Heart left ventricle (tissue), 13 donors: ENCODE measurements at regions not wholly inside any gene's neighbourhood (a gene's known extent, or its start where the extent isn't known, plus 50 kb on each side); places are given as distances from the start of the nearest gene placed in this dataset.

Experiments used
- POLR2A ChIP-seq, 2 donors: fragments of 450-650 bp; IDR thresholded peaks; one replicate each; pipeline ENCODE4 v1.6.1; 2017; ENCODE audit warnings: antibody characterized with exemption in 2 of 2, mild to moderate bottlenecking in 2 of 2, moderate library complexity in 2 of 2
- TF ChIP-seq, protein P1 (sequence below), 12 donors: fragments of 200-600 bp; sonication (generic) in 4 of 12; IDR thresholded peaks; one replicate each; pipeline versions ENCODE4 v1.5.0 to v1.8.0; 2018 to 2022; ENCODE audit warnings: antibody characterized with exemption in 12 of 12, mild to moderate bottlenecking in 5 of 12
- donor health status: ischemic (EF 13 %, LVEDD 7.1; RV severe dilation, severe dysfunction).
- donor health status: DM: no; HTN: yes; CAD: no.
- donor health status: DM: no; HTN: no; CAD: no.
- donor health status: ischemic (EF 25% LVEDD 6.9; RV normal size, moderate dysfunction).
- donor health status: ischemic (EF 25% LVEDD 5.7; RV mildly dilated, moderate dysfunction).
- donor health status: ischemic (EF 35%, LVEDD 5.7; RV mildly dilated, moderate dysfunction).
- donor health status: nonischemic (EF 11% LVEDD 7.7; RV severe dilation, severe dysfunction).
- donor health status: DM: yes; HTN: yes; CAD: no.
- donor health status: PGD.
- donor health status: ischemic (EF 29% LVEDD 5.4; RV normal size, mild dysfunction).
- donor health status: nonischemic (EF 23%, LVEDD 6.1; RV moderate dilation, normal function).

DNA sequence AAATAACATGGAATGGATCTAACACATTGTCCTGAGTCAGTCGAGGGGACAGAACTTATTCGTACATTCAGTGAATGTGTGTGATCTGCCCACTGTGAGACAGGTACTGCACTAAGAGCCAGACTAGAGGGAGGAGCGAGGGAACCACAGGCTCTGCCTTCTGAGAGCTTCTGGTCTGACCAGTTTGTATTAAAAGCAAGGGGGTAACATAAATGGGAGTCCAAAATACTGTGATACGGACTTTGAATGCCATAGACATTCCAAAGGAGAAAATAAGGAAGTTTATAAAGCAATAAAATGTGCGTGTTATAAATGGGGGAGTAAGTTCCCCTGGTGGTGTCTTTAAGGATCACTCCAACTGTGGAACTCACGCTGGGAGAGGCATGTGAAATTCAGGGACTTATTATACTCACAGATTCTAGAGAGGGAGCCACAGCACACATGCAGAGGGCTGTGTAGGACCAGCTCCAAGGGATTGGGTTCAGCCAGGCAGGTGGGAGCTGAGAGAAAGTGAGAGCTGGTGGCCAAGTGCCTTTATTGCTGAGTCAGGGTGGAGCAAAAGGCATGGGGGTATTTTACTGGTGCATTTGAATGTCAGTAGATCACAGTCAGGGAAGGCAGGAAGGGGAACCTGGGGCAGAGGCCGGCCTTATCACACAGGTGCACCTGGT, 186.5 kb upstream of the WWC1 start:
- TF ChIP-seq, protein P1, sequence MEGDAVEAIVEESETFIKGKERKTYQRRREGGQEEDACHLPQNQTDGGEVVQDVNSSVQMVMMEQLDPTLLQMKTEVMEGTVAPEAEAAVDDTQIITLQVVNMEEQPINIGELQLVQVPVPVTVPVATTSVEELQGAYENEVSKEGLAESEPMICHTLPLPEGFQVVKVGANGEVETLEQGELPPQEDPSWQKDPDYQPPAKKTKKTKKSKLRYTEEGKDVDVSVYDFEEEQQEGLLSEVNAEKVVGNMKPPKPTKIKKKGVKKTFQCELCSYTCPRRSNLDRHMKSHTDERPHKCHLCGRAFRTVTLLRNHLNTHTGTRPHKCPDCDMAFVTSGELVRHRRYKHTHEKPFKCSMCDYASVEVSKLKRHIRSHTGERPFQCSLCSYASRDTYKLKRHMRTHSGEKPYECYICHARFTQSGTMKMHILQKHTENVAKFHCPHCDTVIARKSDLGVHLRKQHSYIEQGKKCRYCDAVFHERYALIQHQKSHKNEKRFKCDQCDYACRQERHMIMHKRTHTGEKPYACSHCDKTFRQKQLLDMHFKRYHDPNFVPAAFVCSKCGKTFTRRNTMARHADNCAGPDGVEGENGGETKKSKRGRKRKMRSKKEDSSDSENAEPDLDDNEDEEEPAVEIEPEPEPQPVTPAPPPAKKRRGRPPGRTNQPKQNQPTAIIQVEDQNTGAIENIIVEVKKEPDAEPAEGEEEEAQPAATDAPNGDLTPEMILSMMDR (IDR thresholded peaks at IDR 0.05), result no peak
- TF ChIP-seq POLR2A (IDR thresholded peaks at IDR 0.05), result no peak
